ENCODE measurements at regions not wholly inside any gene's neighbourhood (a gene's known extent, or its start where the extent isn't known, plus 50 kb on each side); places are given as distances from the start of the nearest gene placed in this dataset.

- H3K4me3 ChIP-seq = no peak overlapping the region
- H4K20me1 ChIP-seq (ENCODE audit: insufficient read depth) = no peaks in the 10 kb centered on the region
- no peaks in the 10 kb centered on the region for H3K9me3 ChIP-seq (ENCODE audit: insufficient read depth, low read depth)
- intact Hi-C loops (cut with micrococcal nuclease; ENCODE audit: unreplicated experiment) = no loop called here
- DNase-seq = no peak
- TF ChIP-seq CTCF (conservative IDR thresholded peaks at IDR 0.05) = no peak
- TF ChIP-seq EZH2 (IDR thresholded peaks at IDR 0.05; ENCODE audit: low read depth) = no peak
- no peaks in the 10 kb centered on the region for H3K79me2 ChIP-seq (ENCODE audit: low read depth)
- ChIA-PET CTCF (no interaction called here), POLR2A (ENCODE audit: unreplicated experiment) (no interaction called here)
- no peaks in the 10 kb centered on the region for H3F3A ChIP-seq (ENCODE audit: insufficient read depth, low read depth)
- H3K36me3 ChIP-seq (ENCODE audit: low read depth) = no peaks in the 10 kb centered on the region
- H2AFZ ChIP-seq = no peak overlapping the region
- no peaks in the 10 kb centered on the region for H3K4me1 ChIP-seq (replicated peaks; ENCODE audit: insufficient read depth)
- H3K4me2 ChIP-seq = no peak overlapping the region
- BruUV-seq (replicated peaks) = no TSS peak
- no peaks in the 10 kb centered on the region for H3K9me2 ChIP-seq (ENCODE audit: insufficient read depth)
- no peak overlapping the region for H3K27ac ChIP-seq
- H3K27me3 ChIP-seq (ENCODE audit: insufficient read depth, low read depth) = peaks cover 53% of the 10 kb centered on the region
These were observed 81.8 kb upstream of the FOXN3 start for GRCh38 chr14:89498878-89499277.

- ChIA-PET CTCF (no interaction called here), POLR2A (ENCODE audit: unreplicated experiment) (no interaction called here)
- Histone ChIP-seq H3K9me3 (ENCODE audit: insufficient read depth, low read depth) (no peaks in the 10 kb centered on the region), H3K9me2 (ENCODE audit: insufficient read depth) (no peaks in the 10 kb centered on the region), H4K20me1 (ENCODE audit: insufficient read depth) (no peaks in the 10 kb centered on the region), H3K27me3 (ENCODE audit: insufficient read depth, low read depth) (peaks cover 66% of the 10 kb centered on the region), H2AFZ (no peak overlapping the region), H3F3A (ENCODE audit: insufficient read depth, low read depth) (no peaks in the 10 kb centered on the region), H3K27ac (no peak overlapping the region), H3K36me3 (ENCODE audit: low read depth) (no peaks in the 10 kb centered on the region), H3K4me2 (no peak overlapping the region), H3K4me3 (no peak overlapping the region), H3K79me2 (ENCODE audit: low read depth) (no peaks in the 10 kb centered on the region), H3K4me1 (replicated peaks; ENCODE audit: insufficient read depth) (no peaks in the 10 kb centered on the region)
- BruUV-seq (replicated peaks) = no TSS peak
- DNase-seq = no peak
- no peak for TF ChIP-seq EZH2 (IDR thresholded peaks at IDR 0.05; ENCODE audit: low read depth)
- no peak for TF ChIP-seq CTCF (conservative IDR thresholded peaks at IDR 0.05)
- intact Hi-C loops (cut with micrococcal nuclease; ENCODE audit: unreplicated experiment) = no loop called here
These were observed 78.7 kb upstream of the FOXN3 start for GRCh38 chr14:89495718-89496117.

- H3K27ac ChIP-seq = no peak overlapping the region
- intact Hi-C loops (cut with micrococcal nuclease; ENCODE audit: unreplicated experiment) = no loop called here
- no peaks in the 10 kb centered on the region for H4K20me1 ChIP-seq (ENCODE audit: insufficient read depth)
- no peak for DNase-seq
- H3K9me2 ChIP-seq (ENCODE audit: insufficient read depth) = no peaks in the 10 kb centered on the region
- no peak overlapping the region for H3K4me3 ChIP-seq
- no peaks in the 10 kb centered on the region for H3K36me3 ChIP-seq (ENCODE audit: low read depth)
- H3K9me3 ChIP-seq (ENCODE audit: insufficient read depth, low read depth) = no peaks in the 10 kb centered on the region
- POLR2A ChIA-PET (ENCODE audit: unreplicated experiment) = no interaction called here
- H2AFZ ChIP-seq = no peak overlapping the region
- no peaks in the 10 kb centered on the region for H3F3A ChIP-seq (ENCODE audit: insufficient read depth, low read depth)
- TF ChIP-seq EZH2 (IDR thresholded peaks at IDR 0.05; ENCODE audit: low read depth) (no peak), CTCF (conservative IDR thresholded peaks at IDR 0.05) (no peak)
- no peaks in the 10 kb centered on the region for H3K79me2 ChIP-seq (ENCODE audit: low read depth)
- H3K4me1 ChIP-seq (replicated peaks; ENCODE audit: insufficient read depth) = no peaks in the 10 kb centered on the region
- peaks cover 67% of the 10 kb centered on the region for H3K27me3 ChIP-seq (ENCODE audit: insufficient read depth, low read depth)
- CTCF ChIA-PET = no interaction called here
- BruUV-seq (replicated peaks) = no TSS peak
- H3K4me2 ChIP-seq = no peak overlapping the region
These were observed 77.0 kb upstream of the FOXN3 start for GRCh38 chr14:89493877-89494634.
